ENCODE measurements at regions not wholly inside any gene's neighbourhood (a gene's known extent, or its start where the extent isn't known, plus 50 kb on each side); places are given as distances from the start of the nearest gene placed in this dataset.

DNA sequence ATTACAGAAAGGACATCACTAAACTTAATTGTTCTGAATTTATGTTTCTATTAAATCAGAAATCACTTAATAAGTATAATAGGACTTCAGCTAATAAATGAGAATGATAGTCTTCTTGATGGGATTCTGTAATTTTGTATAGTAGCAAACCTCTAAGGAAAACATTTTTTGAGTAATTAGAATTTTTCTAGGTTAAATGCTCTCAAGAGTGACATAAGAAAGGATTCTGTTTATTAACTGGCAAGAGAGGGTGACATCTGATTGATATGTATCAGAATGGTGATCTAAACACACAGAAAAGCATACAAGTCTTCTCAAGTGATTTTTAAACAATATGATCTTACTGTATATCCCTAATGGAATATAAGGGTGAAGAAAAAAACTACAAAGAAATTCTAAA lies 1597.7 kb upstream of the PRR20A start:
- H3K27me3 ChIP-seq (ENCODE audit: insufficient read depth, low read depth, low read length), result no peaks in the 10 kb centered on the region
- no peaks in the 10 kb centered on the region for H3K9me2 ChIP-seq (ENCODE audit: insufficient read depth, low read length)
- H3K9ac ChIP-seq (ENCODE audit: low read length), result no peak overlapping the region
- no peak overlapping the region for H2AFZ ChIP-seq (ENCODE audit: low read depth, low read length)
- H3K36me3 ChIP-seq (ENCODE audit: insufficient read depth, low read length), result no peaks in the 10 kb centered on the region
- H3K4me2 ChIP-seq (ENCODE audit: low read length), result no peak overlapping the region
- no peak overlapping the region for H3K27ac ChIP-seq (ENCODE audit: low read length)
- H4K20me1 ChIP-seq (ENCODE audit: insufficient read depth), result no peaks in the 10 kb centered on the region
- TF ChIP-seq, protein P1, sequence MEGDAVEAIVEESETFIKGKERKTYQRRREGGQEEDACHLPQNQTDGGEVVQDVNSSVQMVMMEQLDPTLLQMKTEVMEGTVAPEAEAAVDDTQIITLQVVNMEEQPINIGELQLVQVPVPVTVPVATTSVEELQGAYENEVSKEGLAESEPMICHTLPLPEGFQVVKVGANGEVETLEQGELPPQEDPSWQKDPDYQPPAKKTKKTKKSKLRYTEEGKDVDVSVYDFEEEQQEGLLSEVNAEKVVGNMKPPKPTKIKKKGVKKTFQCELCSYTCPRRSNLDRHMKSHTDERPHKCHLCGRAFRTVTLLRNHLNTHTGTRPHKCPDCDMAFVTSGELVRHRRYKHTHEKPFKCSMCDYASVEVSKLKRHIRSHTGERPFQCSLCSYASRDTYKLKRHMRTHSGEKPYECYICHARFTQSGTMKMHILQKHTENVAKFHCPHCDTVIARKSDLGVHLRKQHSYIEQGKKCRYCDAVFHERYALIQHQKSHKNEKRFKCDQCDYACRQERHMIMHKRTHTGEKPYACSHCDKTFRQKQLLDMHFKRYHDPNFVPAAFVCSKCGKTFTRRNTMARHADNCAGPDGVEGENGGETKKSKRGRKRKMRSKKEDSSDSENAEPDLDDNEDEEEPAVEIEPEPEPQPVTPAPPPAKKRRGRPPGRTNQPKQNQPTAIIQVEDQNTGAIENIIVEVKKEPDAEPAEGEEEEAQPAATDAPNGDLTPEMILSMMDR (IDR thresholded peaks at IDR 0.05; ENCODE audit: poor library complexity, severe bottlenecking), result no peak
- TF ChIP-seq EP300 (conservative IDR thresholded peaks at IDR 0.05; ENCODE audit: poor library complexity, severe bottlenecking), result peak; percentile 76
- TF ChIP-seq POLR2AphosphoS5 (IDR thresholded peaks at IDR 0.05), result peak; percentile 43
- no peak overlapping the region for H3K4me3 ChIP-seq (ENCODE audit: low read length)
- H3K79me2 ChIP-seq (replicated peaks; ENCODE audit: insufficient read depth, low read length), result no peaks in the 10 kb centered on the region
- H3K9me3 ChIP-seq (ENCODE audit: low read length), result no peaks in the 10 kb centered on the region
- no peaks in the 10 kb centered on the region for H3F3A ChIP-seq (ENCODE audit: insufficient read depth, low read length, poor library complexity, severe bottlenecking)

DNA sequence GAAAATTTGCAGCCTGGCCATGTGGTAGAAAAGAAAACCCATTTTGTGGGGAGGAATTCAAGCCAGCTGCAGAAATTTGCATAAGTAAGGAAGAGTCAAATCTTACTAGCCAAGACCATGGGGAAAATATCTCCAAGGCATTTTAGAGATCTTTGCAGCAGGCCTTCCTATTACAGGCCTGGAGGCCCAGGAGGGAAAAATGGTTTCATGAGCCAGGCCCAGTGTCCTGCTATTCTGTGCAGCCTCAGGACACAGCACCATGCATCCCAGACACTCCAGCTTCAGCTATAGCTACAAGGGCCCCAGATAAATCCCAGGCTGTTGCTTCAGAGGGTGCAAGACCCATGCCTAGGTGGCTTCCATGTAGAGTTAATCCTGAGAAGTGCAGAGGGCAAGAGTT lies 1590.1 kb upstream of the PRR20A start:
- Histone ChIP-seq H3K79me2 (replicated peaks; ENCODE audit: insufficient read depth, low read length) (no peaks in the 10 kb centered on the region), H3F3A (ENCODE audit: insufficient read depth, low read length, poor library complexity, severe bottlenecking) (no peaks in the 10 kb centered on the region), H3K4me2 (ENCODE audit: low read length) (no peak overlapping the region), H3K27me3 (ENCODE audit: insufficient read depth, low read depth, low read length) (no peaks in the 10 kb centered on the region), H3K27ac (ENCODE audit: low read length) (no peak overlapping the region), H3K9ac (ENCODE audit: low read length) (no peak overlapping the region), H3K9me2 (ENCODE audit: insufficient read depth, low read length) (no peaks in the 10 kb centered on the region), H3K9me3 (ENCODE audit: low read length) (no peaks in the 10 kb centered on the region), H4K20me1 (ENCODE audit: insufficient read depth) (no peaks in the 10 kb centered on the region), H3K36me3 (ENCODE audit: insufficient read depth, low read length) (no peaks in the 10 kb centered on the region), H3K4me3 (ENCODE audit: low read length) (no peak overlapping the region), H2AFZ (ENCODE audit: low read depth, low read length) (no peak overlapping the region)
- no peak for TF ChIP-seq MXI1 (conservative IDR thresholded peaks at IDR 0.05; ENCODE audit: poor library complexity, severe bottlenecking)
- no peak for TF ChIP-seq TAF1 (IDR thresholded peaks at IDR 0.05; ENCODE audit: low read depth)
- no peak for TF ChIP-seq EP300 (conservative IDR thresholded peaks at IDR 0.05; ENCODE audit: poor library complexity, severe bottlenecking)
- TF ChIP-seq, protein P1 (IDR thresholded peaks at IDR 0.05; ENCODE audit: poor library complexity, severe bottlenecking), result no peak
- no peak for TF ChIP-seq POLR2AphosphoS5 (IDR thresholded peaks at IDR 0.05)
- no peak for TF ChIP-seq REST (IDR thresholded peaks at IDR 0.05; ENCODE audit: borderline replicate concordance)
- no peak for TF ChIP-seq SMC3 (conservative IDR thresholded peaks at IDR 0.05; ENCODE audit: poor library complexity)
- TF ChIP-seq EZH2 (IDR thresholded peaks at IDR 0.05; ENCODE audit: borderline replicate concordance, insufficient read depth, low read length, poor library complexity, severe bottlenecking), result no peak
- no peak for TF ChIP-seq RAD21 (conservative IDR thresholded peaks at IDR 0.05)
